IMR-90 (cell line): ENCODE measurements at regions not wholly inside any gene's neighbourhood (a gene's known extent, or its start where the extent isn't known, plus 50 kb on each side); places are given as distances from the start of the nearest gene placed in this dataset.
"Not testable (repeated sequence)": the region's sequence is repeated elsewhere in the genome, so short reads cannot be mapped to it uniquely, and the experiment has no call there.

Source experiments
- CEBPB ChIP-seq: IDR thresholded peaks from 2 replicates; pipeline ENCODE4 v1.6.1; 2012; ENCODE audit warnings: low read depth, low read length, improper control_type of control experiment
- FOS ChIP-seq: fragments of 150-350 bp; IDR thresholded peaks from 2 replicates; pipeline ENCODE4 v1.6.1; 2016; ENCODE audit warnings: low read depth, low read length
- POLR2A ChIP-seq: IDR thresholded peaks from 2 replicates; pipeline ENCODE4 v1.6.1; 2012; ENCODE audit warnings: mild to moderate bottlenecking, low read depth, low read length
- RAD21 ChIP-seq: IDR thresholded peaks from 2 replicates; pipeline ENCODE4 v1.6.1; 2012; ENCODE audit warnings: low read length, improper control_type of control experiment
- RFX5 ChIP-seq: IDR thresholded peaks from 2 replicates; pipeline ENCODE4 v1.8.0; 2012; ENCODE audit warnings: low read depth, mild to moderate bottlenecking, low read length, moderate library complexity
- TF ChIP-seq, protein P1 (sequence below): conservative IDR thresholded peaks from 2 replicates; pipeline ENCODE4 v1.5.1; 2012; ENCODE audit warnings: mild to moderate bottlenecking, low read depth, low read length, improper control_type of control experiment
- TF ChIP-seq, protein P2 (sequence below): fragments of 150-350 bp; IDR thresholded peaks from 2 replicates; pipeline ENCODE4 v1.6.1; 2017; ENCODE audit warnings: mild to moderate bottlenecking, antibody characterized with exemption, low read length, low read depth

DNA sequence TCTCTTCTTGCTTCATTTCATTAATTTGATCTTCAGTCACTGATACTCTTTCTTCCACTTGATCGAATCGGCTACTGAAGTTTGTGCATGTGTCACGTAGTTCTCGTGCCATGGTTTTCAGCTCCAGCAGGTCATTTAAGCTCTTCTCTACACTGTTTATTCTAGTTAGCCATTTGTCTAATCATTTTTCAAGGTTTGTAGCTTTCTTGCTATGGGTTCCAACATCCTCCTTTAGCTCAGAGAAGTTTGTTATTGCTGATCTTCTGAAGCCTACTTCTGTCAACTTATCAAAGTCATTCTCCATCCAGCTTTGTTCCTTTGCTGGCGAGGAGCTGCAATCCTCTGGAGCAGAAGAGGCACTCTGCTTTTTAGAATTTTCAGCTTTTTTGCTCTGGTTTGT is 180.0 kb upstream of the TMEM196 start:
- TF ChIP-seq, protein P1, sequence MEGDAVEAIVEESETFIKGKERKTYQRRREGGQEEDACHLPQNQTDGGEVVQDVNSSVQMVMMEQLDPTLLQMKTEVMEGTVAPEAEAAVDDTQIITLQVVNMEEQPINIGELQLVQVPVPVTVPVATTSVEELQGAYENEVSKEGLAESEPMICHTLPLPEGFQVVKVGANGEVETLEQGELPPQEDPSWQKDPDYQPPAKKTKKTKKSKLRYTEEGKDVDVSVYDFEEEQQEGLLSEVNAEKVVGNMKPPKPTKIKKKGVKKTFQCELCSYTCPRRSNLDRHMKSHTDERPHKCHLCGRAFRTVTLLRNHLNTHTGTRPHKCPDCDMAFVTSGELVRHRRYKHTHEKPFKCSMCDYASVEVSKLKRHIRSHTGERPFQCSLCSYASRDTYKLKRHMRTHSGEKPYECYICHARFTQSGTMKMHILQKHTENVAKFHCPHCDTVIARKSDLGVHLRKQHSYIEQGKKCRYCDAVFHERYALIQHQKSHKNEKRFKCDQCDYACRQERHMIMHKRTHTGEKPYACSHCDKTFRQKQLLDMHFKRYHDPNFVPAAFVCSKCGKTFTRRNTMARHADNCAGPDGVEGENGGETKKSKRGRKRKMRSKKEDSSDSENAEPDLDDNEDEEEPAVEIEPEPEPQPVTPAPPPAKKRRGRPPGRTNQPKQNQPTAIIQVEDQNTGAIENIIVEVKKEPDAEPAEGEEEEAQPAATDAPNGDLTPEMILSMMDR: not testable (repeated sequence)
- TF ChIP-seq, protein P2, sequence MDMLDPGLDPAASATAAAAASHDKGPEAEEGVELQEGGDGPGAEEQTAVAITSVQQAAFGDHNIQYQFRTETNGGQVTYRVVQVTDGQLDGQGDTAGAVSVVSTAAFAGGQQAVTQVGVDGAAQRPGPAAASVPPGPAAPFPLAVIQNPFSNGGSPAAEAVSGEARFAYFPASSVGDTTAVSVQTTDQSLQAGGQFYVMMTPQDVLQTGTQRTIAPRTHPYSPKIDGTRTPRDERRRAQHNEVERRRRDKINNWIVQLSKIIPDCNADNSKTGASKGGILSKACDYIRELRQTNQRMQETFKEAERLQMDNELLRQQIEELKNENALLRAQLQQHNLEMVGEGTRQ: not testable (repeated sequence)
- TF ChIP-seq POLR2A, RAD21, RFX5, CEBPB, FOS: not testable (repeated sequence)
